ENCODE measurements at regions not wholly inside any gene's neighbourhood (a gene's known extent, or its start where the extent isn't known, plus 50 kb on each side); places are given as distances from the start of the nearest gene placed in this dataset.
A peak's percentile ranks its signal among the peaks of the same experiment; 100 is the strongest.

DNA sequence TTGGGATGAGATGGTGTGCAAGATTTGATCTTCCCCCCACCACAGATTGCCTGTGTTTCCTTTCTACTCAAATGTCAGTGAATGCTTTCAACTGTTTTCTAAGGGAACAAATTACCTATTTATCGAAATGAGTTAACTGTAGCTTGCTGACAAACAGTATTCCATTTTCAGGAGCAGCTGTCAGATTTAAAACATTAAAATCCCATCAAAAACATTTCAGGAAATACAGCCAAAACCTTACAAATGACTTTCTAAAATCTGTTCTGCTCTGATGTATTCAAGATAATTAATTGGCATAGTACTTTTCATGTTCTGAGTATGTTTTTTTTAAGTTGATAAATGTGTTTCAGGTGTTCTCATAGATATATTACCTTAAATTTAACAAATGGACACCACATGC lies 158.0 kb upstream of the DMRTA1 start:
- no peak for DNase-seq

DNA sequence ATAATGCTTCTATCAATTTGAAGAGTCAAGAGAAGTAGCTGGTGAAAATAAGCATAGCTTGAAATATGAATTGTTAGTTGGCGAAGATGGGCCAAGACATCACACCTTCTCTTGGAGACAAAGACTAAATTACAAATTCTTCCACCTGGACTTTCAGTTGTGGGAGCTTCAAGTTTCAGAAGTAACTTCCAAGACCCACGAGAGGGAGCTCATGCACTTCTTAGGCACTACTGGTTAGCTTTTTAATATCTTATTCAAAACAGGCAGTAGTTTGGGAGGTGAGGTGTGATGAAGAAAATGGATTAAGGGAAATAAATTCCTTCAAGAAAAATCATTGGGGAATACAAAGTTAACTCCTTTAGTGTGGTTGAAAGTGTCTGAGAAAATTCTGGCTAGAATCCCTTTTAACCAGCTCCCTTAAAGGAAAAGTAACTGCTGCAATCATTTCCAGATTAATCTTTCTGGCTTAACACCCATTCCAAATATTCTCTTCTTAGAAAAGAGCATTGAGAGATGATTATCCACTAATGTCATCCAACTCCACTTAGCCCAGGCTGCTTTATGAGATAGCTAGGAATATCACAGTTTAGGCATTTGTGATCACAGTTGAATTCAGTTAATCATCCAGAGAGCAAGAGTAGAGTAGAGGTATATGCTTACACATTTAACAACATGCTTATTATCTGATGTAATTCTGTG lies 139.5 kb upstream of the DMRTA1 start:
- DNase-seq: peak; percentile 79

DNA sequence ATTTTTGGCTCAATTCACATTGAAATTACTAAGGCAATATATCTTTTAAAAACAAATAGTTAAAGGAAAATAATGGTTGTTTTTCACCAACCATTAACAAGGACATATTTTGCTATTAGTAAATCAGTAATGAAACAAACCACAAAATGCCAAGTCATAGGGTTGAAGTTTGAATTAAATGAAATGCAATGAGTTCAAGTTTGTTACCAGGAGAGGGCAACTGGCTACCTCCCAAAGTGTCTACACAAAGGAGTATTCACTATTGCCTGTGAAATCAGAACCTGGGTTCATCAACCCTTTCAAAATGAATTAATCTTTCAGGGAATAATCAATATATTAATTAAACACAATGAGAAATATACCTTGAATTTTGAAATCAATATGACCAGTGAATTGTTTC lies 138.4 kb upstream of the DMRTA1 start:
- DNase-seq: peak; percentile 52

DNA sequence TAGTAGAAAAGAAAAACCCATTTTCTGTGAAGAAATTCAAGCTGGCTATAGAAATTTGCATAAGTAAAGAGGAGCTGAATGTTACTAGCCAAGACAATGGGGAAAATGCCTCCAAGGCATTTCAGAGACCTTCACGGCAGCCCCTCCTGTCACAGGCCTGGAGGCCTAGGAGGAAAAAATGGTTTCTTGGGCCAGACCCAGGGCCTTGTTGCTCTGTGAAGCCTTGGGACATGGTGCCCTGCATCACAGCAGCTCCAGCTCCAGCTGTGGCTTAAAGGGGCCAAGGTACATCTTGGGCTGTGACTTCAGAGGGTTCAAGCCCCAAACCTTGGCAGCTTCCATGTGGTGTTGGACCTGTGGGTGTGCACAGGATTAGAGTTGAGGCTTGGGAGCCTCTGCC lies 130.0 kb upstream of the DMRTA1 start:
- DNase-seq: no peak

DNA sequence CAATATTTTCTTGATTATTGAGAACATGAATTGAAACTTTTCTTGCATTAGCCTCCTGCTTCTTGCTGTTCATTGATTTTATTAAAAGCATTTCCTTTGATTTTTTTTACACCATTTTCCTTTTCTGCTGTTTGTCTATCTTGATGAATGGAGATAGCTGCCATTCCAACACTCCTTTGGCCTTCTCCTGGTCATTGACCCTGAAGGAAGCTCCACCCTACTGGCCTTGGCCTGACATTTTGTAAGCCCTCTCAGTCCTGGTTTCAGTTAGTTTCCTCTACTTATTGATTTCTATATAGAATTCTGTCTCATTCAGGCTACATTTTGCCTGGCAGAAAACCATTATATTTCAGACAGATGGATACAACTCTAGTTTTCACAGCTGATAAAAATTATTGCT lies 115.1 kb upstream of the DMRTA1 start:
- no peak for DNase-seq

DNA sequence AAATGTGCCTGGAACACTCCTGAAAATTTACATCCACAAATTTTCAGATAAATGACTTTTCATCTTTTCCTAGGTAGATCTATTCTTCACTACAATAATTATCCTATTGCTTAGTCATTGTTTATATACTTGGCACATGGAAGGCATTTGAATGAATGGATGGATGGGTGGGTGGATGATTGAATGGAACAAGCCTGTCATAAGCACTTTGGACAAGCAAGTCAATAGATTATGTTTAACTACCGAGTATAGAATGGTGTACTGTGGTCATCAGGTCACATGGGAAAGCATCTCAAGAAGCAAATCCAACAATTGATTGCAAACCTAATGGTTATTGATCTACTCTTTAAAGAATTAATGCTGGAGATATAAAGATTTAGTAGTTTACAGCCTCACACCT lies 114.4 kb upstream of the DMRTA1 start:
- peak; percentile 38 for DNase-seq

DNA sequence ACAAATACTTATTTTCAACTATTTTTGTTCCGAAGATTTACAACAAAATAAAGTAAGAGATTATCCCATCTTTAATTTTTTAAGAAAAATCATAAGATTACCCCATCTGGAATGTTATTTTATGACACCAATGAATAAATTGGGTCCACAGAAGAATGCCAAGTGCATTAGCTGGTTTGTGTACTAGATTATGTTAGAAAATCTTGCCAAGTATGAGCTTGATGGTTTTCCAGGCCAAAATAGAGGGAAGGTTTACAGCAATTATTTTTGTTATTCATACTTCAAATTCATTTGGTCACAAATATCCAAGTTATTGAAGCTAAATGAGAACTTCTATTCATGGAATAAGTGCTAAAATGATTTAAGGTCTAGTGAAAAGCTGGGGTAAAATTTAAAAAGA lies 109.4 kb upstream of the DMRTA1 start:
- DNase-seq: no peak

DNA sequence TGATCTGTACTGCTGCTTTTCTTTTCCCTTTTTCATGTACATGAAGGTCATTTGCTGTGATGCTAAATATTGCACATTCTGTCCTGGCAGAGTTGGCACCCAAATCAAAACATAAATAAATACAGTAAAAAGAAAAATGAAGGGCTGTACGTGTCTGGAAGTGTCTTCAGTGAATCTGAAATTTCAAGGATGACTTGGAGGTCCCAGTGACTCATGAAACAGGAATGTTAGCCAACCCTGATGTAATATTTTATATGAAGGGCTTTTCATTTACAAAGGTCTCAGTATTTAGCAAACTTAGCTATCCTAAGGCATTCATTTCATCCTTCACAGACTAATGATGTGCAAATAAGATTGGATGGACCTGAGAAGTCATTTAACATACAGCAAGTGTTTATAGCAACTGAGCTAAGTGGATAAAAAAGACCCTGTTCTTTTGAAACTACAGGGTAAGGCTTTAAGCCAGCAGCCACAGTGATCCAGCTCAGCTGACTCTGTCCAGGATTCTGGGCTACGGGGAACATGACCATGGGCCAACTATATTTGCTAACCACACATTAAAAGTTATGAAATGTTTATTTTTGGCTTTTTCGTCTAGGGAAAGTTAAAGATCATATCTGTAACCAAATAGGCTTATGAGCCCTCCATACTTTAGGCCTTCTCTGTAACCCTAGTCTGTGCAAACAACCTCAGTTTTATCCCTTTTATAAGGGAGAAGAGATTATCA lies 104.0 kb upstream of the DMRTA1 start:
- DNase-seq: peak; percentile 45

DNA sequence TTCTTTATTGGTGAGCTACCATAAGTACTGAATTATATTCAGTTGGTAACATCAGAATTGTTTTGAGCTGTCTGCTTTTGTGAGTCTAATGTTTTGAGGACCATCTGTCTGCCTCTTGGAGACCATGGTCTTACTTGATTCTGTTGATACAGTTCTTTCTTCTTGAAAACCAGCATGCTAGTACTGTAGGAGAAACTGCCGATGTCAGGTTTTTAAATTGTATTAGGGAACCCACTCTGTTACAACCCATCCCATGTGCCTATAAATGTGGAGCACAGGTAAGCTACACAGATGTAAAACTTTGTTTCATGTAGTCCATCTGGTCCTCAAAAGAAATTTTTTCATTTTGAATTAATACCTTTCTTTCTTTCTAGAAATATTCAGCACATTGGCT lies 103.4 kb upstream of the DMRTA1 start:
- DNase-seq: no peak

DNA sequence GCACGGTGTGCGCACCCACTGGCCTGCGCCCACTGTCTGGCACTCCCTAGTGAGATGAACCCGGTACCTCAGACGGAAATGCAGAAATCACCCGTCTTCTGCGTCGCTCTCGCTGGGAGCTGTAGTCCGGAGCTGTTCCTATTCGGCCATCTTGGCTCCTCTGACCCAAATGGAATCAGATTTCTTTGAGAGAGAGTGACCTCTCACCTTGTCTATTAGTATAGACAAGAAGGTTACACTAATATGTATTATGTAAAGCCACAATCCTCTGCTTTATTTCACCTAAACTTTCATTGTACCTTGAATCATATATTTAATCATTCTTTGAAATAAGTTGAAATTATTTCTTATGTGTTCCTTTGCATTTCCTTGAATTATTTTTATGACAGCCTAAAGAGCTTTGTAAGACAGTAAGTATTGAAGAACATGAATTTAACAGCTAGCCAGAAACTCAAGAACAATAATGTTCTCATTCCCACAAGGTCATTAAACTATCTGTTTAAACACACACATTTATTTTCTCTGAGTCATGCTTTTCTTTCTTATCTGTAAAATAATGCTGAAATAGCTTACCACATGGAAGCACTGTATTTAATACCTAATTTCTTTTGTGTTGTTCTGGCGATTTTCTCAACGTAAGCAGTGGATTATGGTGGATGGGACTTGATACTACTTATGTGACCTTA lies 91.8 kb upstream of the DMRTA1 start:
- DNase-seq: no peak

DNA sequence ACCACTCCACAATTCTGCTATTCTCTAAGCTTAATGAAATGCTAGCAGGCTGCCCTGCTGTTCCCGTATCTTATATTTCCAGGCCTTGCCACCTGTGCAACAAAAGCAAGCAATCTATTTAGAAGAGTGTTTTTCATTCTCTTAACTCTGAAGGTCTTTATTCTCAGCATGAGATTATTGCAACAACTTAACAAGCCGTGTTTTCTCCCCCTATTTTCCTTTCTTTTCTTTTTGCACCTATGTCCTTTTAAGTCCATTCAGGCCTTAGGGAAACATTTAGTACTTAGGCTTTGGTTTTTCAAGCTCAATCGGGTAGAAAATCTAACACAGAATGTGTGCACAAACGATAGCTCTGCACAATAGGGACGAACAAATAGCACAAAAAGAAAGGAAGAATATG lies 89.6 kb upstream of the DMRTA1 start:
- DNase-seq: no peak

DNA sequence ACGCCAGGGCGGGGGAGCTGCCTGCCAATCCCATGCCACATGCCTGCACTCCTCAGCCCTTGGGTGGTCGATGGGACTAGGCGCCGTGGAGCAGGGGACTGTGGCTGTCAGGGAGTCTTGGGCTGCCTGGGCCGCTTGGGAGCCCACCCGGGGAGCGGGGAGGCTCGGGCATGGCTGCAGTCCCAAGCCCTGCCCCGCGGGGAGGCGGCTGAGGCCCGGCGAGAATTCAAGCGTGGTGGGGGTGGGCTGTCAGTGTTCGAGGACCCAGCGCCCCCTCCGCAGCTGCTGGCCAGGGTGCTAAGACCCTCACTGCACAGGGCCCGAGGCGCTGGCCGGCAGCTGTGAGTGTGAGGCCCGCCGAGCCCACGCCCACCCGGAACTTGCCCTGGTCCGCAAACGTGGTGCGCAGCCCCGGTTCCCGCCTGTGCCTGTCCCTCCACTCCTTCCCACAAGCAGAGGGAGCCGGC lies 83.2 kb upstream of the DMRTA1 start:
- no peak for DNase-seq

DNA sequence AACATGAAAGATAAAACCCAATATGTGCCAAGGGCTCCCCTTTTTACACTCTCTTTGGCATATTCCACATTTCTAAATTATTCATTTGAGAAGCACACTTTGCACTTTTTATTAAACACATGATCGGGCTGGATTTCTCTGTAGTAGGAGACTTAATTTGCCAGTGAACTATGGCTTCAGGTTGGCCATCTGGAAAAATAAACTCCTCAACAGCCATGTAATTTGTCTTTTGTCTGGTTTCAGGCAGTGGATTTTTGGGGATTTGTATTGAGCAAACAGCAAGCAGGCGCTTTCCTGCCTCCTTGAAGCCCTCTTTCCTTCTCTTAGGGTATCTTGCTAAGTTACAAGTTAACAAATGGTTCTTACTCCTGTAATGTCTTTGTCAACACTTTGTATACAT lies 73.0 kb upstream of the DMRTA1 start:
- peak; percentile 94 for DNase-seq

DNA sequence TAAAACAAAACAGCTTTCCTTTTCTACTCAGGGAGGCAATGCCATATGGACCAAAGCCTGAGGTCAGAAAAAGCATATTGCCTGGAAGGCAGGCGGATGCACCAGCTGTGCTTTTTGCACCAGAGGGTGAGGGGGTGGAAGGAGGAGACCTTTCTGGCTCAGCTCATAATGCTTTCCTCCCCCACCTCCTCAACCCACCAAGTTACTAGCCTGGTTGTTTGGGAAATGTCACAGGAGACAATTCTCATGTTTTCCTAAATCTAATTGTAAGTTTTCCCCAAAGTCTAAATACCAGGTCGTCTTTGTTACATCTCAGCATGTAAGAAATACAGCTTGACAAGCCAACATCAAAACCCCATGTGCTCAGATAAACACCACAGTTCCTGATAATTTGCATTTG lies 72.6 kb upstream of the DMRTA1 start:
- DNase-seq: peak; percentile 94

DNA sequence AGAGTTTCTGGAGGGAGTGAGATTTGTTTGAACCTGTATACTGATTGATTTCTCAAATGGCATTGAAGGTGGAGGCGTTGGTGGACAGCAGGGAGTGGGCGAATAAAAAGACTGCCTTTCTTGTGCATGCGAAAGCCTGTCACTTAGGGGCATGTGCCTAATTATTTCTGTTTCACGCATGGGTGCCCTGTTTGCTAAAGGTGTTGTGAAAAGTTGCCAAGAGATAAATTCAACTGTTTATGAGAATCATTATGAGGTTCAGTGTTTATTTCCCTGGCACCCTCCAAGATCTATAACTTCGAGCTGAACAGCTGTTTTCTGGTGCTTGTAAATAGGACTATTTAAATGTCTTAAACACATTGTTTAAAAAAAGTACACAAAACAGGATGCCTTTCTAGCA lies 67.4 kb upstream of the DMRTA1 start:
- DNase-seq: peak; percentile 95

DNA sequence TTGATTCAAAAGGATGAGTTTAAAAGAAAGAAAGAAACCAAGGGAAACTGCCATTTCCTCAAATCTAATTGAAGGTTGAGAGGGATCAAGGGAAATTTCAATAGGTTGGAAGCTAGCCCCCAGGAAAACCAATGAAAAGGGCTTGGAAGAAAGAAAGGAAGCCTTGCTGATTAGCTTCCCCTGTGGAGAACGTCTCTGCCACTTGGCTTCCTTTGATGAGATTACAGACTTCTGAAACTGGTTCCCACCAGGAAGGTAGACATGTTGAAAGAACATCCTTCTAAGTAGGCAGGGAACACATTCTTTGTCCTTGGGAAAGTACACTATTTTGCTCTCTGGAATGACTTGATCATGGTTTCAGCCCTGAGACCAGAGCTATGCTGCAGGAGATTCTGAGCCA lies 65.5 kb upstream of the DMRTA1 start:
- DNase-seq: no peak

DNA sequence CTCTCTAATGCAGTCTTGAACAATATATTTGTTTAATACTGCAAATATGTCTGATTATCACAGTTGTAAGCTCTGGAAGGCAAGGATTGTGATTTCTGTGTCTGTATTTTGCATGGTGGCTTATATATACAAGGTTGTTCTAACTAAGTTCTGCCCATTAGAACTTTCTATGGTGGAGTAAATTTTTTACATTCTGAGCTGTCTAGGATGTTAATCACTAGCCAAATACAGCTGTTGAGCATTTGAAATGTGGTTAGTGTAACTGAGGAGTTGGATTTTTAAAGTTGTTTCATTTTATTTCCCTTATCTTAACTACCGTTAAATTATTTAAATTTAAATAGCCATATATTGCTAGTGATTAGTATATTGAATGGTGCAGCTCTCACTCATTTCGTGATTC lies 64.3 kb upstream of the DMRTA1 start:
- DNase-seq: no peak

DNA sequence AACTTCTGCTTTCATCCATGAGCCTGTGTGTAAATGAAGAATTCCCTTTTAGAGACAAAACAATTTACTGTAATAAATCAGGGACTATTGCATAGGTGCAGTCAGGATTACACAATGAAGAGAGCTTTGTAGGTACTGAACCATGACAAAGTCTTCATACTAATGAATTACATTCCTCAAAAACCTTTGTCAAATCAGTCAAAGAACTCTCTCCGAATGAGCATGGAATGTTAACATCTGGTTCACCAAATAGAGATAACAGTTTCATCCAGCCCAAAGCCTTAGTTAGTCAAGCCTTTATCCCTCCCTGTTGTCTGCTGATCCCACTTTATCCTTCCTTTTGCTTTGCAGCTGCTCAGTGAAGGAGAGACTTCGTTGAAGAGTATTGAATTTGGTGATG lies 62.9 kb upstream of the DMRTA1 start:
- DNase-seq: no peak

DNA sequence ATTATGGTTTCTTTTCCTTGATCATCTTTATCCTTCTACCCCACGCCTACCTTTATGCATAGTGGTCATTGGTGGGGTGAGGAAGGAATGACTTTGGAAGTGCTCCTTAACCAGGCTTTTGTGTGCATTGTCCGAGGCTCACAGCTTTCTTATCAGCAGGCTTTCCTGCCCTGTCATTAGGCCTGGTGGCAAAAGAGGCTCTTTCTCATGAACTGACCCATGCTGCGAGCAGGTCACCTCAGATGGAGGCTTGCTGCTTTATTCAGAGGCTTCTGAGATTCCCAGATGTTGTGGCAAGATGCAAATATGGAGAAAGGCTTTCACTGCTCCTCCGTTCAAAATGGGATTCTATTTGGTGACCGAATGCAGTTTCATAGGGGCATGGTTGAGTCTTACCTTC lies 57.4 kb upstream of the DMRTA1 start:
- no peak for DNase-seq

DNA sequence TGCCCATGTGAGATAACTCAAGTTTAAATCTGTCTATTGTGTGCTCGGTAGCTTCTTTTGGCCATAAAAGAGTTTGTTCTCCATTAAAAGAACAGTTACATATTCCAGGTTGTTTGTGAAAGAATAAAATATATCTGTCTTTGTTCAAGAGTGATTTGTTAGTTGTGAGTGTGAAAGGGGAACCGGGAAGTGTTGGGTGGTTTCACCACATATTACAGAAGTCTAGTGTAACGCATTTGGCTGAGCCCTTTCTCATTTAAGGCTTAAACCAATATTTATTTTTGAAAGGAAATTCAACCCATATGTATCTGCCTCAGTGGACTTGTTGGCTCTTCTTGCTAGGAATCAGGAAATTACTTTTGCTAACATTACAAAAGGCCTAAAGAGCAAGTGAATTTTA lies 54.1 kb upstream of the DMRTA1 start:
- DNase-seq: no peak

DNA sequence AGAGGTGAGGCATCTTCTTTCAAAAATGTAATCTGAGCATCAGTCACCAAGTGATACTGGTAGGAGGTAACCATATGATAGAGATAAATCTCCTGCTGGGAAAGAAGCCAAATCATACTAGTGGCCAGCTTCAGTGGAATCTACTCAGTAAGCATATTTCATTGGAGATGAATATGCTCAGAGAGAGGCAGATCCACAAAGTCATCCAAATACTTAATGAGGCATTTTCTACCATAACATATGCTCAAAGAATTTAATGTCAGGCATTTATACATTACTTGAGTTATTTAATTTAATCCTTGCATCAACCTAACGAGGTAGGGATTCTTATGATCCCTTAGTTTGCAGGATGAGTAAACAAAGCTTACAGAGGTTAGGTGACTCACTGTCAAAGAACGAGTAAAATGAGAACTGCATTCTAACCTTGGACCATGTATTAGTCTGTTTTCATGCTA lies 50.9 kb upstream of the DMRTA1 start:
- DNase-seq: no peak

Measured in NCI-H1092 treated with DMSO at 0.1 percent for 48 hours (cell line).